ENCODE measurements at regions not wholly inside any gene's neighbourhood (a gene's known extent, or its start where the extent isn't known, plus 50 kb on each side); places are given as distances from the start of the nearest gene placed in this dataset.

DNA sequence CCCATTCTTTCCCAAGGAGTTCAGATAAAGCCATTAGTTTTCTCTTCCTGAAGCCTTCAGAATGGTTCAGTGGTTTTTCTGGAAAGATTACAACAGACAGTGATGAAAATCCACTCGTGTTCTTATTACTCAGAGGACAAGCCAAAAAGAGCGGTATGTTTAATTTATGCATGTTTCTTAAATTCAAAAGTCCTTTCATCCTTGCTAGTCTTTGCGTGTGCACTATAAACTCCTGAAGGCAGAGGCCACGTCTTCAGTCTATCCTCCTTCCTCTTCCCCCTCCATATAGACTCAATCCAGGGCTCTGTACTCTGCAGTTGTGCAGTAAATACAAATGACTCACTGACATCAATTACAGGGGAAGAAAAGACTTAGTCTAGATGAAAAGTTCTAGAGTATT, 409.2 kb upstream of the PLXNA2 start:
- DNase-seq (no peak), ATAC-seq (no peak)
- H3K4me3 Mint-ChIP-seq: no peak overlapping the region
- H3K4me1 Mint-ChIP-seq (ENCODE audit: low read depth): no peaks in the 10 kb centered on the region
- no peaks in the 10 kb centered on the region for H3K36me3 Mint-ChIP-seq (ENCODE audit: insufficient read depth)
- peaks cover 28% of the 10 kb centered on the region for H3K27me3 Mint-ChIP-seq (ENCODE audit: low read depth)
- H3K9me3 Mint-ChIP-seq: no peaks in the 10 kb centered on the region

DNA sequence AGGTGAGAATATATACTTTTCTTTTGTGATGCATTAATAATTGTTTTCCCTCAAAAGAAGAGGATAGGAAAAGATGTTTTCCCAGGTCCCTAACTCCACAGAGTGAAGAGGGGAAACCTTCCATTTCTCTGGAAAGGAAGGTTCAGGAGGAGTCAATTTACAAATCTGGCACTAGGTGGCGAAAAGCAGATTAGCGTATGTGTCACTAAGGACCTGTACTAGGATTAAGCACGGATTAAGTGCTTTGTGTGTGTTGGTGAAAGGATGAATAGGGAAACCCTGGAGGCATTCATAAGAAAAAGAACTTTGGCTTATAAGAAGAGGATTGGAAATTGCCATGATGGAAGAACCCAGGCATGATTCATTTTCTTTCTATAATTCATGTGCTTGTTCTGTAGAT, 410.1 kb upstream of the PLXNA2 start:
- H3K27me3 Mint-ChIP-seq (ENCODE audit: low read depth): peaks cover 23% of the 10 kb centered on the region
- H3K4me3 Mint-ChIP-seq: no peak overlapping the region
- H3K9me3 Mint-ChIP-seq: no peaks in the 10 kb centered on the region
- ATAC-seq (no peak), DNase-seq (no peak)
- H3K36me3 Mint-ChIP-seq (ENCODE audit: insufficient read depth): no peaks in the 10 kb centered on the region
- H3K4me1 Mint-ChIP-seq (ENCODE audit: low read depth): no peaks in the 10 kb centered on the region

DNA sequence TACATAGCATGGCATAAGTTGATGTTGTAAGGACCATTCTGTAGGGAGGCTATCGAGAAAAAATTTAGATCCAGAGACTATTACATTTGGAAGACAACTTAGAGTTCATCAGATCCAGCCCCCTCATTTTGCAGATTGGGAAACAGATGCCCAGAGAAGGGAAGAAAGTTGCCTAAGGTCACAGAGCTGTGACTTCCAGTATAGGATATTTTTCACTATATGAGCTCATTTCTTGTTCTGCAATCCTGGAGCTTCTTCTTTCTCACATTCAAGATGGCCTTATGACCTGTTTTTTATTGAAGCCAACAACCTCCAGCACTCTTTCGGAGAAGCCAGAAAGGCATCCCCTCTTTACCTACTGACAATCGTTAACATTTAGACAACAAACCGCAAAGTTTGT, 421.8 kb upstream of the PLXNA2 start:
- H3K27me3 Mint-ChIP-seq (ENCODE audit: low read depth): no peaks in the 10 kb centered on the region
- no peaks in the 10 kb centered on the region for H3K9me3 Mint-ChIP-seq
- H3K4me3 Mint-ChIP-seq: no peak overlapping the region
- no peaks in the 10 kb centered on the region for H3K4me1 Mint-ChIP-seq (ENCODE audit: low read depth)
- DNase-seq (no peak), ATAC-seq (no peak)
- H3K36me3 Mint-ChIP-seq (ENCODE audit: insufficient read depth): no peaks in the 10 kb centered on the region

DNA sequence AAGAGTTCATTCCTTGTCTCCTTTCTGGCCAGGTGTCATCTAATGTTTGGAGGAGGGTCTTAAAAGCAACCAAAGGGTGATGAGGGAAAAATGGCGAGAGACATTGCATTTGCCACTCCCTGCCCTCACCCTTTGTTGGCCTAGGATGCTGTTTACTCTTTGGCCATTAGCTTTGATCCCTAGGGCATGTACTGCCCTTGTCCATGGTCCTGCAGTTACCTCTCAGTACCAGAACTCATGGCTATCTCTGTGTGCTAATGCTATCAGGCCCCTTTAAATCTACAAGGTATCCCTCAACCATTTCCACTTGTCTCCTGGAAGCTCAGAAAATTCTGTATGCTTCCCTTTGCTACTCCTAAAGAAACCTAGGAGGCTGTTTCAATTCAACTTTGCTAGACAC, 424.8 kb upstream of the PLXNA2 start:
- no peak for DNase-seq

DNA sequence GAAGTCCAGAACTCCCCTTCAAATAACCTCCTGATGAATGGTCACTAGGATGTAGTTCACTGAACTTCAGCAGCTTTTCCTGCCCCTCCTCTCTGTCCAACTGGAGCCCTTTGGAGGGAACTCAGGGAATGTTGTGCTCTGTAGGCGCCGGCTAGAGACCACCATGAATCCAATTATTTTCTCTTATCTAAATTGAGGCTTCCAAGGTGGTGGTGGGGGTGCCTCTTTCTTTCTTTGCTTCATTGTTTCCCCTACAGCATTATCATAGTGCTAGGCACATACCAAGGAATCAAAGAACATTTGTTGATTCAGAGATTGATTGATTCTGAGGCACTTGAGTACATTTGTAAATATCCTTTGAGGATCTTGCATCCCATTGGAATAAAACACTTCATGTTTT, 426.6 kb upstream of the PLXNA2 start:
- ATAC-seq (no peak), DNase-seq (no peak)
- Mint-ChIP-seq H3K36me3 (ENCODE audit: insufficient read depth) (no peaks in the 10 kb centered on the region), H3K4me3 (no peak overlapping the region), H3K9me3 (peaks cover 3% of the 10 kb centered on the region), H3K27me3 (ENCODE audit: low read depth) (no peaks in the 10 kb centered on the region), H3K4me1 (ENCODE audit: low read depth) (no peaks in the 10 kb centered on the region)

More for the DNA sequence above, 424.8 kb upstream of the PLXNA2 start:
- Mint-ChIP-seq H3K4me1 (ENCODE audit: low read depth) (no peaks in the 10 kb centered on the region), H3K4me3 (no peak overlapping the region), H3K27me3 (ENCODE audit: low read depth) (no peaks in the 10 kb centered on the region), H3K36me3 (ENCODE audit: insufficient read depth) (no peaks in the 10 kb centered on the region), H3K9me3 (no peaks in the 10 kb centered on the region)
- ATAC-seq: no peak

DNA sequence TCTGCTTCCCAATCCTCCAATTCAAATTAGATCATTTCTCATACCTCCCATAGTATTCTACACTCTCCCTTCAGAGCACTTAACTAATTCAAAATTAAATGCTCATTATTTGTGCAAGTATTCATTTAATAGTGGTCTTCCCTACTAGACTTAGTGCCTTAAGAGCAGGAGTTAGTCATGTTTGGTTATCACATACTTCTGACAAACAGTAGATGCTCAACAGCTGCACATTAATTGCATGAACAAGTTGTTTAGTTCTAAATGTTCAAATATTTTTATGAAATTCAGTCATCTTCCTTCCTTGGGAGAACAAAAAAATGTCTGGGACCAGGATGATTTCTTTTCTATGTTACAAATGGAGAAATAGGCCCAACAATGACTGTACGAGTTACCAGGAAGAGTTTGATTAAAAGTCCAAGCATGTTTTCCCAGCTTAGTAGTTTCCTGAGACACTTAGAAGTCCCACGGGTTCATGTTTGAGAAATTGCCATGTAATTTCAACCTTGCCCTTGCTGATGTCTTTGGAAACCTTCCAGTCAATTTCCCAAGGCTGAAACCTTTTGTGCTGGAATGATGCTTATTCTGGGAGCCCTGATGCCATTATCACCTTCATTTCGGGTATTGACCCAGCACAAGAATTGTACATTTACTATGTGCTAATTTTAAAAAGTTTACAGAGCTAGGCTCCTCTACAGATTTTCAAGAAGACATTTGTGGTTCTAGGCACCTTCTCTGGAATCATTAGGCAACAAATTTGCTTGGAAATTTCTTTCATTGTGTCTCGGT, 437.9 kb upstream of the PLXNA2 start:
- Mint-ChIP-seq H3K4me1 (ENCODE audit: low read depth) (no peaks in the 10 kb centered on the region), H3K27me3 (ENCODE audit: low read depth) (peaks cover 9% of the 10 kb centered on the region), H3K36me3 (ENCODE audit: insufficient read depth) (no peaks in the 10 kb centered on the region), H3K4me3 (no peak overlapping the region), H3K9me3 (peaks cover 5% of the 10 kb centered on the region)
- DNase-seq (no peak), ATAC-seq (no peak)

DNA sequence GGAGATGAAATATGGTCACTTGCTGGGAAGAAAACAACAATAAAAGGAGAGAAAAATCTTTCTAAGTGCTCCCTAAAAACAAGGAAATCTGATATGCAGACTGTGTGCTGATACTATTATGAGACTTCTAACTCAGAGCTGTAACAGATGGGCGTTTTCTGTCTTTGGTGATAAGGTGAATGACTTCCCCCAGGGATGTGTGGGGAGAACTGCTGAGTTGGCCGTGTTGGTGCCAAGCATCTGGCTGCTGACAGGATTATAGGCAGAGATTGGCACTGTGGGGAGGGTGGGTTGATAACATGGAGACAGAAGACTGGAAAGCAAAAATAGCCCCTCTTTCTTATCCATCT, 438.5 kb upstream of the PLXNA2 start:
- no peak for ATAC-seq
- Mint-ChIP-seq H3K27me3 (ENCODE audit: low read depth) (peaks cover 9% of the 10 kb centered on the region), H3K4me1 (ENCODE audit: low read depth) (no peaks in the 10 kb centered on the region), H3K36me3 (ENCODE audit: insufficient read depth) (no peaks in the 10 kb centered on the region), H3K9me3 (peaks cover 5% of the 10 kb centered on the region), H3K4me3 (no peak overlapping the region)
- DNase-seq: no peak

DNA sequence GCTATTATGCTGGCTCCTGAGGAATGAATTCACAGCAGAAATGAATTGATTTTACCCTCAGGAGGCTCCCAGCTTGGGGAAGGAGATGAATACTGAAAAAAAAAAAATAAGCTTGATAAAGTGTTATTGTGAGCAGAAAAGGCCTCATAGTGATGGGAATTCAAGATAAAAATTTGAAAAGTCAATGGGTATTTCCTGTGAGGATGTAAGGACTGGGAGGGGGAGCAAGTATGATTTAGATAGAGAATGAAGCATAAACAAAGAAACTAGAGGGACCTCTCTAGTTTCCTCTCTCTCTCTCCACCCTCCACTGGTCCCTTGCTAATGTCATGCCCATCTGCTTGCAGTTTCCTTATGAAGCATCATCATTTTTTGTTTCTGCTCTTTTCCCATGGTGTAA, 439.0 kb upstream of the PLXNA2 start:
- no peak overlapping the region for H3K4me3 Mint-ChIP-seq

DNA sequence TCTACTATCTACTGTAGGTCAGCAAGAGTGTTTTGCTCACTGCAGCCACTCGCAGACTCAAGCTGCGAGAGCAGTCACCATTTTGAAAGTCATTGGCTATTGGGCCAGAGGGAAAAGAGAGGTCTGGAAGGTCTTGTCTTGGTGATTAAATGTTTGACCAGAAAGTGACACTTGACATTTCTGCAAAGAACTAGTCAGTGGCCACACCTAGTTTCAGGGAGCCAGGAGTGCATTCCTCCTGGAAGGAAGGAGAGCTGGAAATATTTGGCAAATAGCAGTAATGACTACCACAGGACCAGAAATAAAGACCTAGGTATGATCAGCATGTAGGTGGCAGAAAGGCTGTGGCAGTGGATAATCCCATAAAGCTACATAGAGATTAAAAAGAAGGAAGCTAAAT, 440.0 kb upstream of the PLXNA2 start:
- DNase-seq: no peak
- Mint-ChIP-seq H3K4me3 (no peak overlapping the region), H3K9me3 (peaks cover 5% of the 10 kb centered on the region)

More for the DNA sequence above, 439.0 kb upstream of the PLXNA2 start:
- ATAC-seq (no peak), DNase-seq (no peak)
- Mint-ChIP-seq H3K9me3 (peaks cover 5% of the 10 kb centered on the region), H3K27me3 (ENCODE audit: low read depth) (peaks cover 9% of the 10 kb centered on the region), H3K36me3 (ENCODE audit: insufficient read depth) (no peaks in the 10 kb centered on the region), H3K4me1 (ENCODE audit: low read depth) (no peaks in the 10 kb centered on the region)

DNA sequence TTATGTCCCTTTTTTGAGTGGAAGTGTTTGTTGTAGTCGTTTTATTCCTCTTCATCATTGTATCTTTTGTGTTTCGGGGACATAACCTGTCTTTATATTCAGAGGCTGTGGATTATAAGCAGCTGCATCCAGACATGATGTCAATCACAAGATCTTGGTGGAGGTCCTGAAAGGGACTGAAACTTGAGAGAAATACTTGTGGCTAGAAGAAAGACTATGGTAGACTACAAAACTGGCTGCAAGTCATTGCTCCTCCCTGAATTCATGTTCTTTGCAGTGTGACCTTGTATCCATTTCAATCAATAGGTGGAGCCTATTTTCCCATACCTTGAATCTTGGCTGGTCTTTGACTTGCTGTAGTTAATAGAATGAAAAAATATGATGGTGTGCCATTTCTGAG, 442.4 kb upstream of the PLXNA2 start:
- no peaks in the 10 kb centered on the region for H3K36me3 Mint-ChIP-seq (ENCODE audit: insufficient read depth)
- H3K4me1 Mint-ChIP-seq (ENCODE audit: low read depth): no peaks in the 10 kb centered on the region
- peaks cover 5% of the 10 kb centered on the region for H3K9me3 Mint-ChIP-seq
- H3K27me3 Mint-ChIP-seq (ENCODE audit: low read depth): peaks cover 11% of the 10 kb centered on the region
- no peak for ATAC-seq
- no peak overlapping the region for H3K4me3 Mint-ChIP-seq
- DNase-seq: no peak

More for the DNA sequence above, 440.0 kb upstream of the PLXNA2 start:
- no peak for ATAC-seq
- H3K4me1 Mint-ChIP-seq (ENCODE audit: low read depth): no peaks in the 10 kb centered on the region
- H3K27me3 Mint-ChIP-seq (ENCODE audit: low read depth): peaks cover 9% of the 10 kb centered on the region
- no peaks in the 10 kb centered on the region for H3K36me3 Mint-ChIP-seq (ENCODE audit: insufficient read depth)

DNA sequence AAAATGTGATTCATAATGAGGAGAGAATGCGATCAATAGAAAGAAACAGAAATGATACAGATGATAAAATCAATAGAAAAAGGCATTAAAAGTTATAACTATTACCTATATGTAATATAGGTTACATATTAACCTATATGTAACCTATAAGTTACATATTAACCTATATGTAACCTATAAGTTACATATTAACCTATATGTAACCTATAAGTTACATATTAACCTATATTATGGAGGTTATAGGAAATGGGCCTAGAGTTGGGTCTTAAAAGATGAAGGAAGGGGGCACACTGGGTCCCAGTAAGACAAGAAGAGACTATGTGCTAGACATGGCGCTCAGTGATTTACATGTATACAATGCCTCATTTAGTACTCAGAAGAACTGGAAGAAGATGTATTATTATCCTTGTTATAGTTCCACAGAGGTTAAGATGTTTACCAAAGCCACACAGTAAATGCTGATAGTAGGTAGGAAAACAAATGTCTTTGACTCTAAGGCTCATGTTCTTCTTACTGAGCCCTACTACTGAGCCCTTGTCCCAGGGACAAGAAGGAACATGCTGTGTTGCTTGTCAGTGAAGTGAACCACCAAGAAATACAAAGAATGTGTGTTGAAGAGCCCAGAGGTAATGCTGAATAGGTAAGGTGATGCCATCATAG, 444.6 kb upstream of the PLXNA2 start:
- no peak for ATAC-seq
- Mint-ChIP-seq H3K36me3 (ENCODE audit: insufficient read depth) (no peaks in the 10 kb centered on the region), H3K4me1 (ENCODE audit: low read depth) (no peaks in the 10 kb centered on the region), H3K4me3 (no peak overlapping the region), H3K9me3 (peaks cover 5% of the 10 kb centered on the region), H3K27me3 (ENCODE audit: low read depth) (peaks cover 7% of the 10 kb centered on the region)
- DNase-seq: no peak

DNA sequence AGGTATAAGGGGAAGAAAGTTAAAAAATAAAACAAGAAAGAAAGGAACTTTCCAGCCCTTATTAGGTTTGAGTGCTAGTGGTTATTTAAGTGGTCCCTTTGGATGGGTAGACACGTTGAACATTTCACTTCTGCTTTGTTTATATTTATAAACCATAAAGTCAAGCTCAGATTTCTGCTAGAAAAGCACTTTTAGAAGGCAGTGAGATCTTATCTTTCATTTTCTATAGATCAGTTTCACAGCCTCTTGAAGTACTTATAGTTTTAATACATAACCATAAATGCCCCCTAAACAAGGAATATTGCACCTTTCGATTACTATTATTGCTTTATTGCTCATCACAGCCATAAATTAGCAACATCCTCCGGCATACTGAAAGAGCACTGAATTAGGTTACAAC, 446.8 kb upstream of the PLXNA2 start:
- Mint-ChIP-seq H3K9me3 (no peaks in the 10 kb centered on the region), H3K36me3 (ENCODE audit: insufficient read depth) (no peaks in the 10 kb centered on the region), H3K27me3 (ENCODE audit: low read depth) (peaks cover 3% of the 10 kb centered on the region), H3K4me1 (ENCODE audit: low read depth) (no peaks in the 10 kb centered on the region), H3K4me3 (no peak overlapping the region)
- ATAC-seq: no peak
- no peak for DNase-seq

DNA sequence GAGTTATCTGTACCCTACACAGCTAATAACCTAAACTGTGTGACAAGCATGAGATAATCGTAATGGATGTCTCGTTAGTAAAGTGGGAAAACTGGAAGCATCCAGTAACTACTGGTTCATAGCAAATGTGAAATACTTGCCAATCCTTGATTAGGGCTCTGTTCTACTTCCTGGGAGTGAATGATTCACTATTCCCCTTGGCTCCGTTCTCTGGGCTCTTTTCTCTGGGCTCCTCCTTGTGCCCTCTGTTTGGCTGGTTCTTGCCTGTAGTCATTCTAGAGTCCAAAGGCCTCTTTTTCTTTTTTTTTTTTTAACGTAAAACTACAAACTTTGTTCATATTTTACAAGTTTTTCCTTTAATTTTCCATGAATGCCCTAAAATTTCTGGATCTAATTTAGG, 465.8 kb upstream of the PLXNA2 start:
- Mint-ChIP-seq H3K36me3 (ENCODE audit: insufficient read depth) (no peaks in the 10 kb centered on the region), H3K4me3 (no peak overlapping the region), H3K27me3 (ENCODE audit: low read depth) (no peaks in the 10 kb centered on the region), H3K4me1 (ENCODE audit: low read depth) (no peaks in the 10 kb centered on the region), H3K9me3 (no peaks in the 10 kb centered on the region)
- ATAC-seq: no peak
- DNase-seq: no peak

DNA sequence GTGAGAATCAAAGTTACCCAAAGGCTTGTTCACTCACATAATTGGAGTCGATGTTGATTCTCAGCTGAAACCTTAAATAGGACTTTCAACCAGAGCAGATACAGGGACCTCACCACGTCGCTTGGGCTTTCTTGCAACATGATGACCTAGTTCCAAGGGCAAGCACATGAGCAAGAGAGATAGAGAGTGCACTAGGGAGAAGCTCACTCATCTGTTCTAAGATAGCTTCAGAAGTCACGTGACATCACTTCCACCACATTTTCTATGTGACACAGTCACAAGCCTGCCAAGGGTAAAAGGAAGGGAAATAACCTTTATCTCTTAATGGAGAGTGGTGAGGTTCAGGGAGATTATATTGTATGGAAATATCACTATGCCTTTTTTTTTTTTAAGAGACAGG, 470.1 kb upstream of the PLXNA2 start:
- Mint-ChIP-seq H3K27me3 (ENCODE audit: low read depth) (no peaks in the 10 kb centered on the region), H3K36me3 (ENCODE audit: insufficient read depth) (no peaks in the 10 kb centered on the region), H3K9me3 (no peaks in the 10 kb centered on the region), H3K4me1 (ENCODE audit: low read depth) (no peaks in the 10 kb centered on the region), H3K4me3 (no peak overlapping the region)
- DNase-seq: no peak
- ATAC-seq: no peak

DNA sequence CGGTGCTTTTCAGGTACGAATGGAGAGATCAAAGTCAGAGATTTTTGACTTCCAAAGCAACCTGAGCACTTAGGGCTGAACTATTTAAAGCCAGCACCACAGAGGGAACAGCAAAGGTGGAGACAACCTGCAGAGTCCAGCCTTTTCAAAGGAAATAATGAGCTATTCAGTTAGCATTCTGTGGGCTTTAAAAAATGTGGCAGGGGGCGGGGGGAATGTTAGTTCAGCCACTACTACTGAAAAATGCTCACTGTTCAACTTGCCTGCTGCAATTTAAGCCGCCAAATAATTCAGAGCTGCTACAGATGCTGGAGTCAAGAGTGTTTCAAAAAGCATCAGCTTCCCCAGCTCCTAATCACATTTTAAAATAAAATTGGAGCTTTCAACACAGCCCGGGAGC, 473.3 kb upstream of the PLXNA2 start:
- no peaks in the 10 kb centered on the region for H3K27me3 Mint-ChIP-seq (ENCODE audit: low read depth)
- peaks cover 18% of the 10 kb centered on the region for H3K9me3 Mint-ChIP-seq
- ATAC-seq (no peak), DNase-seq (no peak)
- H3K4me3 Mint-ChIP-seq: no peak overlapping the region
- no peaks in the 10 kb centered on the region for H3K36me3 Mint-ChIP-seq (ENCODE audit: insufficient read depth)
- no peaks in the 10 kb centered on the region for H3K4me1 Mint-ChIP-seq (ENCODE audit: low read depth)

Measured in activated T-cell treated with anti-CD3 and anti-CD28 coated beads, Interleukin-2, amount 50 U/mL, for 4 hours (primary cell).